Psoas muscle (tissue), 7 donors: ENCODE measurements at regions not wholly inside any gene's neighbourhood (a gene's known extent, or its start where the extent isn't known, plus 50 kb on each side); places are given as distances from the start of the nearest gene placed in this dataset.

Experiments
- ATAC-seq, 4 donors: fragments of 200-7000 bp; cut with Tn5 transposase; one replicate each; pipeline ENCODE4 v1.9.1; 2020; ENCODE audit warnings: moderate library complexity in 3 of 4, mild to moderate bottlenecking in 2 of 4
- DNase-seq, 2 donors: peaks; one replicate each; pipeline ENCODE4 v3.0.0-alpha.2; 2020
- H3K27ac ChIP-seq: fragments of 200-600 bp; one replicate; pipeline ENCODE4 v1.8.0; 2022
- H3K27me3 ChIP-seq, 3 donors: fragments of 200-600 bp in 1 of 3; one replicate each; pipeline versions ENCODE4 v1.6.1 to v1.8.0; 2013 to 2022; ENCODE audit warnings: low read length in 2 of 3, mild to moderate bottlenecking in 2 of 3, moderate library complexity in 1 of 3; ENCODE audit not compliant: insufficient read depth in 3 of 3
- H3K36me3 ChIP-seq, 2 donors: fragments of 200-600 bp in 1 of 2; one replicate each; pipeline versions ENCODE4 v1.6.1 to v1.8.0; 2013 to 2022; ENCODE audit warnings: low read depth in 1 of 2, mild to moderate bottlenecking in 1 of 2, moderate library complexity in 1 of 2; ENCODE audit not compliant: insufficient read depth in 1 of 2
- H3K4me1 ChIP-seq: fragments of 200-600 bp; one replicate; pipeline ENCODE4 v1.8.0; 2022
- H3K4me3 ChIP-seq: fragments of 200-600 bp; one replicate; pipeline ENCODE4 v1.8.0; 2022; ENCODE audit warnings: mild to moderate bottlenecking
- H3K9me3 ChIP-seq: fragments of 200-600 bp; one replicate; pipeline ENCODE4 v1.8.0; 2022
- CTCF ChIP-seq: fragments of 200-600 bp; IDR thresholded peaks from one replicate; pipeline ENCODE4 v1.8.0; 2022; ENCODE audit warnings: antibody characterized with exemption
- WGBS, 3 donors: extraction: QIAGEN DNeasy Blood & Tissue Kit; methylation state at CpG; one replicate each; pipeline versions ENCODE4 v1.1.6 to v1.1.7; 2013; 5-methylcytosine and 5-hydroxymethylcytosine counted together
- intact Hi-C, 2 donors: fragments of 100-400 bp; cut with DNase I; formaldehyde crosslinking; loops; one replicate each; pipeline versions ENCODE4 v1.11.0 to v1.14.2; 2022
- donor health status: healthy with polysubstance abuse.
- donor health status: DM: no; HTN: no; CAD: no; lungs with moderate emphysema.
- donor health status: Bipolar disorder and iron deficiency.
- donor health status: healthy.
- donor health status: DM: yes; HTN: yes; CAD: no.
- donor health status: DM: no; HTN: no; CAD: no.
- donor health status: DM: yes; HTN: yes; CAD: no.

- intact Hi-C loops = no loop called here
- no peak for TF ChIP-seq CTCF
These were observed 568.3 kb downstream of the INHBA start for GRCh38 chr7:41134300-41135255.

GRCh38 chr7:41133690-41134299 is 569.1 kb downstream of the INHBA start:
- H3K36me3 ChIP-seq = no peaks in the 10 kb centered on the region
- H3K9me3 ChIP-seq = no peaks in the 10 kb centered on the region
- DNase-seq = no peak
- no peak for ATAC-seq
- WGBS, 3 donors = 74 to 76% (median 76%) methylated on average over 10 of the region's 10 CpGs
- intact Hi-C loops = no loop called here
- no peaks in the 10 kb centered on the region for H3K4me1 ChIP-seq
- no peak overlapping the region for H3K27ac ChIP-seq
- H3K4me3 ChIP-seq = no peak overlapping the region
- no peak for TF ChIP-seq CTCF
- no peaks in the 10 kb centered on the region for H3K27me3 ChIP-seq

More at GRCh38 chr7:41134300-41135255, 568.3 kb downstream of the INHBA start:
- DNase-seq (no peak), ATAC-seq (no peak)
- no peak overlapping the region for H3K27ac ChIP-seq
- no peaks in the 10 kb centered on the region for H3K9me3 ChIP-seq
- no peaks in the 10 kb centered on the region for H3K4me1 ChIP-seq
- no peaks in the 10 kb centered on the region for H3K27me3 ChIP-seq
- WGBS, 3 donors = 17 to 28% (median 20%) methylated on average over 3 of the region's 3 CpGs
- no peak overlapping the region for H3K4me3 ChIP-seq
- no peaks in the 10 kb centered on the region for H3K36me3 ChIP-seq

GRCh38 chr7:41131956-41132355 is 570.9 kb downstream of the INHBA start:
- H3K9me3 ChIP-seq = no peaks in the 10 kb centered on the region
- no peaks in the 10 kb centered on the region for H3K4me1 ChIP-seq
- H3K36me3 ChIP-seq = no peaks in the 10 kb centered on the region
- no peak for TF ChIP-seq CTCF
- H3K27ac ChIP-seq = no peak overlapping the region
- 56 to 63% (median 60%) methylated on average over 6 of the region's 6 CpGs for WGBS, 3 donors
- no peak for ATAC-seq
- intact Hi-C loops = no loop called here
- no peak for DNase-seq
- H3K27me3 ChIP-seq = no peaks in the 10 kb centered on the region
- no peak overlapping the region for H3K4me3 ChIP-seq

GRCh38 chr7:41130561-41131236 is 572.2 kb downstream of the INHBA start:
- ATAC-seq = no peak
- WGBS, 3 donors = 60 to 63% (median 63%) methylated on average over 10 of the region's 10 CpGs
- intact Hi-C loops = no loop called here
- Histone ChIP-seq H3K36me3 (no peaks in the 10 kb centered on the region), H3K9me3 (no peaks in the 10 kb centered on the region), H3K27me3 (no peaks in the 10 kb centered on the region), H3K27ac (no peak overlapping the region), H3K4me3 (no peak overlapping the region), H3K4me1 (no peaks in the 10 kb centered on the region)
- peak in 1 of 2 donors; percentile 33 for DNase-seq
- TF ChIP-seq CTCF = no peak
